Keratinocyte (primary cell): ENCODE measurements at regions not wholly inside any gene's neighbourhood (a gene's known extent, or its start where the extent isn't known, plus 50 kb on each side); places are given as distances from the start of the nearest gene placed in this dataset.

ENCODE experiments used
- DNase-seq: peaks from one replicate; pipeline ENCODE4 v3.0.0-alpha.2; 2011; ENCODE audit warnings: low read depth, missing footprints, low spot score
- FAIRE-seq: peaks from 2 replicates; lab custom pipeline; 2011; peaks lifted over from hg19 to GRCh38; lab: Jason Lieb, UNC
- H2AFZ ChIP-seq: 2 replicates; pipeline ENCODE4 v1.6.0; 2012; ENCODE audit warnings: low read length, control low read depth, inconsistent platforms; ENCODE audit not compliant: control insufficient read depth
- H3K27ac ChIP-seq: 2 replicates; pipeline ENCODE4 v1.5.1; 2011; ENCODE audit warnings: low read length; ENCODE audit not compliant: control insufficient read depth, insufficient read depth
- H3K27me3 ChIP-seq: 3 replicates; pipeline ENCODE4 v1.6.0; 2011; ENCODE audit warnings: low read length; ENCODE audit not compliant: control insufficient read depth, insufficient read depth; ENCODE audit errors: extremely low read depth
- H3K36me3 ChIP-seq, 2 experiments: 2 replicates in 1 of 2; 3 replicates in 1 of 2; pipeline ENCODE4 v1.5.1; 2011; ENCODE audit warnings: low read length in 2 of 2, mild to moderate bottlenecking in 1 of 2; ENCODE audit not compliant: control insufficient read depth in 2 of 2, insufficient read depth in 2 of 2; ENCODE audit errors: extremely low read depth in 1 of 2
- H3K4me1 ChIP-seq: 3 replicates; pipeline ENCODE4 v1.5.1; 2011; ENCODE audit warnings: low read length; ENCODE audit not compliant: control insufficient read depth, insufficient read depth; ENCODE audit errors: extremely low read depth
- H3K4me2 ChIP-seq: 3 replicates; pipeline ENCODE4 v1.6.0; 2011; ENCODE audit warnings: low read depth, low read length; ENCODE audit not compliant: control insufficient read depth, insufficient read depth; ENCODE audit errors: extremely low read depth
- H3K4me3 ChIP-seq, 3 experiments: fragments of 200-600 bp in 1 of 3; sonication (generic) in 1 of 3; 2 replicates in 2 of 3; 3 replicates in 1 of 3; pipeline ENCODE4 v1.5.1; 2011 to 2016; ENCODE audit warnings: low read length in 3 of 3, mild to moderate bottlenecking in 3 of 3, control low read depth in 2 of 3, inconsistent platforms in 1 of 3, low read depth in 1 of 3, mixed read lengths in 1 of 3, mixed run types in 1 of 3, moderate library complexity in 1 of 3; ENCODE audit not compliant: control insufficient read depth in 2 of 3, insufficient read depth in 2 of 3; ENCODE audit errors: extremely low read depth in 1 of 3
- H3K79me2 ChIP-seq: 2 replicates; pipeline ENCODE4 v1.6.0; 2012; ENCODE audit warnings: low read length; ENCODE audit not compliant: control insufficient read depth, insufficient read depth
- H3K9ac ChIP-seq: 3 replicates; pipeline ENCODE4 v1.6.0; 2011; ENCODE audit warnings: low read length; ENCODE audit not compliant: control insufficient read depth, insufficient read depth; ENCODE audit errors: extremely low read depth
- H3K9me1 ChIP-seq: 3 replicates; pipeline ENCODE4 v1.6.0; 2011; ENCODE audit warnings: low read length; ENCODE audit not compliant: control insufficient read depth, insufficient read depth; ENCODE audit errors: extremely low read depth
- H3K9me3 ChIP-seq: 2 replicates; pipeline ENCODE4 v1.5.1; 2012; ENCODE audit warnings: low read depth, low read length; ENCODE audit not compliant: control insufficient read depth
- H4K20me1 ChIP-seq: 3 replicates; pipeline ENCODE4 v1.6.0; 2011; ENCODE audit warnings: low read length; ENCODE audit not compliant: control insufficient read depth, insufficient read depth; ENCODE audit errors: extremely low read depth
- EZH2 ChIP-seq: IDR thresholded peaks from one replicate; pipeline ENCODE4 v1.6.1; 2012; ENCODE audit warnings: inconsistent platforms, mild to moderate bottlenecking, low read length, moderate library complexity
- dilution Hi-C: fragments of 300-500 bp; cut with MboI; formaldehyde crosslinking; loops from one replicate; pipeline ENCODE4 v1.7.0; 2020; ENCODE audit warnings: low sequenced_read_pairs; ENCODE audit not compliant: extremely low pct_ligation_motif_present
- TF ChIP-seq, protein P1 (sequence below), 3 experiments: IDR thresholded peaks in 1 of 3; conservative IDR thresholded peaks in 1 of 3; optimal IDR thresholded peaks in 1 of 3; 2 replicates in 2 of 3; 3 replicates in 1 of 3; pipeline versions ENCODE3 to v1.5.1; 2011; ENCODE audit warnings: low read length in 3 of 3, mild to moderate bottlenecking in 3 of 3, moderate library complexity in 2 of 3, control low read depth in 1 of 3, inconsistent platforms in 1 of 3; ENCODE audit not compliant: insufficient read depth in 2 of 3; ENCODE audit errors: extremely low read depth in 1 of 3

DNA sequence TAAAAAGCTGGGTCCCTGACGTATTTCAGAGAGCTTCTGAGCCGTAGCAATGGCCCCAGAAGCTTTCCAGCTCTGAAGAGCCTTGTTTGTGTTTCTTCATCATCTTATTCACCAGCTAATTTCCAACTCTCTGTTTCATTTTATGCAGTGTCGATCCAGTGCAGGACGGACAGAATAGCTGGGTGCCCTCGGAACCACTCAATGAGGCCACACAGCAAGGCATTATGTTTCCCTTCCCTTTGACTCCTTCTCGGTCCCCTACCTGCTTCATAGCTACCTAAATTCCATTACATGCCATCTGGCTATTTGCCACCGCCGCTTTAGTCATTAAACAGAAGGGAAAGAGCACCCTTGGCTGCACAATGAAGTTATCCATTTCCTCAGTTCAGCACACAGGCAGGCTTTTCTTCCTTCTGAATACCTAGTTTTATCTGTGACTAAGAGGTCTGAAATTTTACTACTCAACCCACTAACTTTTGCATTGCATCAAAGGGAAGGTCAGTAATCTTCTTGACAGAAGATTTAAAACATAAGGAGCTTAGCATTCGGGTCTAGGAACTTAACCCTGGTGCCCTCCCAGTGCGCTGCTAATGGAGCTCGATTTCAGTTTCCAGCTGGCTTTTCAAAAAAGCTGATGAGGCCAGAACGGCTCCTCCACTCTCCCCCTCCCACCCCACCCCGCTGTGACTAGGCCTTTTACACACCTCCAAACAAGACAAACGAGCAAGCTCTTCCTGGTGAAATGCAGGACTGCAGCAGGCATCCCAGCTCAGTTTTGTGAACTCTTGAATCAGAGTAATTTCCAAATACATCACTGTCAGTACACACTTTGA, 176.8 kb downstream of the GXYLT1 start:
- H3K9me1 ChIP-seq = no peaks in the 10 kb centered on the region
- no peak overlapping the region for H3K27ac ChIP-seq
- dilution Hi-C loops = no loop called here
- TF ChIP-seq, protein P1, sequence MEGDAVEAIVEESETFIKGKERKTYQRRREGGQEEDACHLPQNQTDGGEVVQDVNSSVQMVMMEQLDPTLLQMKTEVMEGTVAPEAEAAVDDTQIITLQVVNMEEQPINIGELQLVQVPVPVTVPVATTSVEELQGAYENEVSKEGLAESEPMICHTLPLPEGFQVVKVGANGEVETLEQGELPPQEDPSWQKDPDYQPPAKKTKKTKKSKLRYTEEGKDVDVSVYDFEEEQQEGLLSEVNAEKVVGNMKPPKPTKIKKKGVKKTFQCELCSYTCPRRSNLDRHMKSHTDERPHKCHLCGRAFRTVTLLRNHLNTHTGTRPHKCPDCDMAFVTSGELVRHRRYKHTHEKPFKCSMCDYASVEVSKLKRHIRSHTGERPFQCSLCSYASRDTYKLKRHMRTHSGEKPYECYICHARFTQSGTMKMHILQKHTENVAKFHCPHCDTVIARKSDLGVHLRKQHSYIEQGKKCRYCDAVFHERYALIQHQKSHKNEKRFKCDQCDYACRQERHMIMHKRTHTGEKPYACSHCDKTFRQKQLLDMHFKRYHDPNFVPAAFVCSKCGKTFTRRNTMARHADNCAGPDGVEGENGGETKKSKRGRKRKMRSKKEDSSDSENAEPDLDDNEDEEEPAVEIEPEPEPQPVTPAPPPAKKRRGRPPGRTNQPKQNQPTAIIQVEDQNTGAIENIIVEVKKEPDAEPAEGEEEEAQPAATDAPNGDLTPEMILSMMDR (optimal IDR thresholded peaks at IDR 0.05 in 1 of 3, IDR thresholded peaks at IDR 0.05 in 1 of 3, conservative IDR thresholded peaks at IDR 0.05 in 1 of 3; ENCODE audit: extremely low read depth in 1 of 3, insufficient read depth in 2 of 3, low read length in 3 of 3) = no peak
- no peak for TF ChIP-seq EZH2
- H3K79me2 ChIP-seq = no peaks in the 10 kb centered on the region
- DNase-seq (no peak), FAIRE-seq (no peak)
- no peaks in the 10 kb centered on the region for H4K20me1 ChIP-seq
- H2AFZ ChIP-seq = no peak overlapping the region
- H3K9me3 ChIP-seq = no peaks in the 10 kb centered on the region
- no peaks in the 10 kb centered on the region for H3K27me3 ChIP-seq
- H3K9ac ChIP-seq = no peak overlapping the region
- no peaks in the 10 kb centered on the region for H3K36me3 ChIP-seq
- H3K4me2 ChIP-seq = no peak overlapping the region
- H3K4me3 ChIP-seq = no peak overlapping the region
- H3K4me1 ChIP-seq = no peaks in the 10 kb centered on the region

DNA sequence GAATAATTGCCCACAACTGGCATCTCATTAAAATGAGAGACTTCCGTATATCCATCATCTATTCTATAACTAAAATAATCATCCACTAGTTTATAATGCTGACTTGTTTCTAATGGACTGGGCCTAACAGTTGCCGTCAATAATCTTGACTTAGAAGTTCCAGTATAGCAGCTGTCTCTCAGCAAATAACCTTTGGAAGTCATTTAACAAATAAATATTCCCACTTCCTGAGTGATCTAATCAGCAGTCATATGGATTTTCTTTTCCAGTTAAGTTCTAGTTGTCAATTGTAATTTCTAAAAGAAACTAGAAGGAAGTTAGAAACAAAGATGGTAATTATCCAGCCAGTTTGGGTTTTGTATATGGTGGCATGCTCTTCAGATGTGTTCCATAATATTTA, 177.8 kb downstream of the GXYLT1 start:
- H3K4me1 ChIP-seq = no peaks in the 10 kb centered on the region
- DNase-seq (no peak), FAIRE-seq (no peak)
- no peak for TF ChIP-seq EZH2
- TF ChIP-seq, protein P1 (optimal IDR thresholded peaks at IDR 0.05 in 1 of 3, IDR thresholded peaks at IDR 0.05 in 1 of 3, conservative IDR thresholded peaks at IDR 0.05 in 1 of 3; ENCODE audit: extremely low read depth in 1 of 3, insufficient read depth in 2 of 3, low read length in 3 of 3) = no peak
- no peaks in the 10 kb centered on the region for H3K79me2 ChIP-seq
- H3K27ac ChIP-seq = no peak overlapping the region
- no peaks in the 10 kb centered on the region for H3K27me3 ChIP-seq
- no peaks in the 10 kb centered on the region for H3K9me1 ChIP-seq
- H3K4me3 ChIP-seq = no peak overlapping the region
- no peaks in the 10 kb centered on the region for H3K9me3 ChIP-seq
- H2AFZ ChIP-seq = no peak overlapping the region
- H3K4me2 ChIP-seq = no peak overlapping the region
- H3K36me3 ChIP-seq = no peaks in the 10 kb centered on the region
- H3K9ac ChIP-seq = no peak overlapping the region
- H4K20me1 ChIP-seq = no peaks in the 10 kb centered on the region
- dilution Hi-C loops = no loop called here
